NB4 (cell line): ENCODE measurements at regions not wholly inside any gene's neighbourhood (a gene's known extent, or its start where the extent isn't known, plus 50 kb on each side); places are given as distances from the start of the nearest gene placed in this dataset.

Experiments
- DNase-seq: peaks from one replicate; pipeline ENCODE4 v3.0.0; 2010; ENCODE audit warnings: low read depth
- H3K4me3 ChIP-seq: one replicate; pipeline ENCODE4 v1.5.1; 2011; ENCODE audit warnings: mild to moderate bottlenecking, low read depth, low read length, moderate library complexity
- CTCF ChIP-seq: IDR thresholded peaks from one replicate; pipeline ENCODE4 v1.5.1; 2012; ENCODE audit warnings: low read depth, low read length
- MAX ChIP-seq: IDR thresholded peaks from 2 replicates; pipeline ENCODE4 v1.6.1; 2011; ENCODE audit warnings: low read depth, low read length
- MYC ChIP-seq: IDR thresholded peaks from 2 replicates; pipeline ENCODE4 v1.6.1; 2011; ENCODE audit warnings: low read depth, low read length
- POLR2A ChIP-seq: IDR thresholded peaks from 2 replicates; pipeline ENCODE4 v1.6.1; 2011; ENCODE audit warnings: mild to moderate bottlenecking; ENCODE audit not compliant: insufficient read length; ENCODE audit errors: extremely low read depth

DNA sequence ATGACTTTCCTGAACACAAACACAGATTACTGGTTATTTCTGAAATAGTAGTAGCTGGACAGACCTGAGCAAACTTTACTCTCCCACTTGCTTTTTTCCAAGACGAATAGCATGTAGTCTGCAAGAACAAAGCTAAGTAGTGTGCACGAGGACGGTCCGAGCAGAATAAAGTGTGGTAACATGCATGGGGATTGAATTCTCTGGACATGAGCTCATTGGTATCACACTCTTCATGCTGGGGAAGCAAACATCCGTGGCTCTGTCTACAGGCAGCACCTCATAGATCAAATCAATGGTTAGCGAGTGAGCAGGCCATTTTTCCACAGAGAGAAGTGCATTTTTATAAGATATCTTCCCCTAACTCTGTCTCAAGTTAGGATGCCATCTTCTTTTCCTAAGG, 164.8 kb upstream of the STK17B start:
- H3K4me3 ChIP-seq: no peak overlapping the region
- TF ChIP-seq MAX: no peak
- no peak for DNase-seq

DNA sequence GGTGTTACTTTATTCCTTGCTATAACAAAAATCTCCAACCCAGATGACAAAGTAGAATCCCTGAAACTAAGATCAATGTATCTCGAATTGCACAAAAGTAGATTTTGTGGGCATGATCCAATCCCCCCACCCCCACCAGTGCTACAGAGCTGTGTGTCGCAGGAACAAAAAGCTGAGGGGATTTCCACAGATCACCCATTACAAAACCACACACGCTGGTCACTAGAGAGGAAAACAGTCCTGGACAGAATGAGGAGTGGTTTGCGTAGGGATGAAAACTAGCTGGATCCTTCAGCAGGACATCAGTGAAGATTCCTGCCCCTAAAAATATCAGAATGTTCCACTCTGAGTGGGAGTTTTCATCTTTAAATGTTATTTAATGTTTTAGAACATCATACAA, 165.3 kb upstream of the STK17B start:
- no peak for DNase-seq
- no peak overlapping the region for H3K4me3 ChIP-seq
- no peak for TF ChIP-seq CTCF
- TF ChIP-seq MYC: no peak
- no peak for TF ChIP-seq POLR2A
- TF ChIP-seq MAX: no peak

GRCh38 chr2:196337208-196337953, 166.0 kb upstream of the STK17B start:
- DNase-seq: peak; percentile 60
- no peak overlapping the region for H3K4me3 ChIP-seq
- TF ChIP-seq POLR2A: no peak
- no peak for TF ChIP-seq MAX
- TF ChIP-seq CTCF: peak; percentile 29
- no peak for TF ChIP-seq MYC

GRCh38 chr2:196338440-196338839, 167.1 kb upstream of the STK17B start:
- no peak for TF ChIP-seq MAX
- TF ChIP-seq MYC: no peak
- no peak for TF ChIP-seq CTCF
- no peak for TF ChIP-seq POLR2A
- DNase-seq: no peak
- no peak overlapping the region for H3K4me3 ChIP-seq

- H3K4me3 ChIP-seq: no peak overlapping the region
- peak; percentile 24 for DNase-seq
- TF ChIP-seq POLR2A: no peak
Measured at GRCh38 chr2:196341277-196341841, 170.0 kb upstream of the STK17B start.

GRCh38 chr2:196344397-196344796, 173.0 kb upstream of the STK17B start:
- TF ChIP-seq CTCF (no peak), MYC (no peak), POLR2A (no peak), MAX (no peak)
- H3K4me3 ChIP-seq: no peak overlapping the region
- DNase-seq: no peak
